GM23338 (cell line): ENCODE measurements at regions not wholly inside any gene's neighbourhood (a gene's known extent, or its start where the extent isn't known, plus 50 kb on each side); places are given as distances from the start of the nearest gene placed in this dataset.
"Not testable (repeated sequence)": the region's sequence is repeated elsewhere in the genome, so short reads cannot be mapped to it uniquely, and the experiment has no call there.

ENCODE experiments used
- CREB1 ChIP-seq: fragments of 250-450 bp; sonication (Bioruptor Pico); IDR thresholded peaks from 2 replicates; pipeline ENCODE4 v1.5.0; 2020; ENCODE audit warnings: low read depth, mild to moderate bottlenecking, moderate library complexity
- CTCF ChIP-seq, 2 experiments: fragments of 200-600 bp in 1 of 2; sonication (generic) in 1 of 2; conservative IDR thresholded peaks; 2 replicates each; pipeline versions ENCODE4 v1.5.1 to v1.6.1; 2016 to 2017; ENCODE audit warnings: antibody characterized with exemption in 2 of 2, low read depth in 2 of 2, mild to moderate bottlenecking in 2 of 2, moderate library complexity in 1 of 2
- EZH2 ChIP-seq: fragments of 200-600 bp; sonication (generic); IDR thresholded peaks from one replicate; pipeline ENCODE4 v1.8.0; 2017; ENCODE audit warnings: antibody characterized with exemption, mild to moderate bottlenecking, low read depth; ENCODE audit not compliant: unreplicated experiment
- EZH2phosphoT487 ChIP-seq: fragments of 200-600 bp; sonication (generic); IDR thresholded peaks from one replicate; pipeline ENCODE4 v1.8.1; 2018; ENCODE audit warnings: antibody characterized with exemption; ENCODE audit not compliant: unreplicated experiment
- JUNB ChIP-seq: IDR thresholded peaks from one replicate; pipeline ENCODE4 v1.6.1; 2016; ENCODE audit warnings: antibody characterized with exemption; ENCODE audit not compliant: unreplicated experiment
- POLR2AphosphoS5 ChIP-seq: IDR thresholded peaks from 2 replicates; pipeline ENCODE4 v1.6.1; 2016; ENCODE audit warnings: antibody characterized with exemption, low read depth

GRCh38 chr16:33634057-33634456 is 174.6 kb downstream of the TP53TG3F start:
- not testable (repeated sequence) for TF ChIP-seq CTCF (conservative IDR thresholded peaks at IDR 0.05; ENCODE audit: low read depth in 2 of 2); JUNB; EZH2phosphoT487; POLR2AphosphoS5; CREB1 (CRISPR knock-in tag); EZH2
